ENCODE measurements at regions not wholly inside any gene's neighbourhood (a gene's known extent, or its start where the extent isn't known, plus 50 kb on each side); places are given as distances from the start of the nearest gene placed in this dataset.

DNA sequence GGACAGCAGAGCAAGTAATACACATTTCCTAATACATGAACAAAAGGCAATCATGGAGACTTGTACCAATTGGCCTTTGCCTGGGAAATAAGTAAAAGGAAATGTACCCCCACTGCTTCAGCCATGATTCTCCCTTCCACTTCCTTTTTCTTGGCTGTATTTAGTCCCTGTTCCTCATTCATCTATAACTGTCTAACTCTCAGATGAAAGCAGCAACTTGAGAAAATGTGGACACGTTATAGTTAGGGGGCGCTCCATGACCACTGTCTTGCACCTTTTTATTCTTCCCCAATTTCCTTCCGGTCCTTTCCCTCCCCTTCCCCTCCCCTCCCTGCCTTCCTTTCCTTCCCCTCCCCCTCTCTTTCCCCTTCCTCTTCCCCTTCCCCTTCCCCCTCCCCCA lies 61.3 kb upstream of the BARX2 start:
- peaks cover 31 to 35% of the 10 kb centered on the region in 2 donors for H3K4me1 ChIP-seq (ENCODE audit: control insufficient read depth in 1 of 2, insufficient read depth in 2 of 2, low read length in 2 of 2)
- H3K27me3 ChIP-seq (ENCODE audit: control insufficient read depth in 1 of 2, insufficient read depth in 2 of 2, low read length in 2 of 2) = no peaks in the 10 kb centered on the region
- H3K27ac ChIP-seq (ENCODE audit: low read depth, low read length) = no peak overlapping the region
- no peak overlapping the region for H3K9ac ChIP-seq (ENCODE audit: low read depth in 1 of 2, low read length in 2 of 2)
- no peaks in the 10 kb centered on the region for H3K36me3 ChIP-seq (ENCODE audit: control insufficient read depth in 1 of 2, insufficient read depth in 2 of 2, low read length in 2 of 2)
- H3K9me3 ChIP-seq (ENCODE audit: control insufficient read depth in 1 of 2, low read length in 2 of 2) = no peaks in the 10 kb centered on the region
- no peak overlapping the region for H3K4me3 ChIP-seq (ENCODE audit: low read depth in 1 of 2, low read length in 2 of 2)

DNA sequence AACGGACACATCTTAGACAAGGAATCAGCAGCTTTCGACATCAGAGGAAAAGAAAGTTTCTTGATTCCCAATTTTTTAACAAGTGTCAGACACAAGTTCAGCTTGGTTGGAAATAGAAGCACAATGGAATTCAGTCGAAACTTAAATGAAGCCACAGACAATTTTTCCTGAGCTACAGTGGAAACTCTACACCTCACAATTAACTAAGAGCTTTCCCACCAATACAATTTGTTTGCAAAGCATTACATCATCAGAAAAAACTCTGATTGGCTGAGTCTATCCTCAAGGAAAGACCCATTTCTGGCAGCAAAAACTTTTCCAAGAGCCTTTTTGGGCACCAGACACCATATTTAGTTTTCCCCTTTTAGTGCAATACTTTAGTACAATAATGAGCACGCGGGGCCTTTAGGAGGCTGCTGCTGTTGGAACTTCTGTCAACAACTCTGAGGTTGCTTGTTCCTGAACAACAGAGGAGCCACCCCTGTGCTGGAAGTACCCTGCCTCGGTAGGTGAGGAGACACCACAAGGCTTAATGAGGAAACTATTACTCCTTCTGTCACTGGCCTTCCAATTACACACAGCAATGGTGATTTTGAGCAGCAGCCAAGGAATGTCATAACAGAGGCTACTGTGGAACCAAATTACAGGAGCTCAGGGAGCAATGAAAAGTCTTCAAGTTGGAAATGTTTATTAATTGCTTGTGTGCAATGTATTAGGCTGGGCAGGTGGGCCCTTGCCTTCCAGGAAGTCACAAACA lies 61.9 kb upstream of the BARX2 start:
- Histone ChIP-seq H3K9me3 (ENCODE audit: control insufficient read depth in 1 of 2, low read length in 2 of 2) (no peaks in the 10 kb centered on the region), H3K9ac (ENCODE audit: low read depth in 1 of 2, low read length in 2 of 2) (no peak overlapping the region), H3K27ac (ENCODE audit: low read depth, low read length) (no peak overlapping the region), H3K36me3 (ENCODE audit: control insufficient read depth in 1 of 2, insufficient read depth in 2 of 2, low read length in 2 of 2) (no peaks in the 10 kb centered on the region), H3K4me1 (ENCODE audit: control insufficient read depth in 1 of 2, insufficient read depth in 2 of 2, low read length in 2 of 2) (peaks cover 29 to 33% of the 10 kb centered on the region in 2 donors), H3K27me3 (ENCODE audit: control insufficient read depth in 1 of 2, insufficient read depth in 2 of 2, low read length in 2 of 2) (no peaks in the 10 kb centered on the region), H3K4me3 (ENCODE audit: low read depth in 1 of 2, low read length in 2 of 2) (no peak overlapping the region)

DNA sequence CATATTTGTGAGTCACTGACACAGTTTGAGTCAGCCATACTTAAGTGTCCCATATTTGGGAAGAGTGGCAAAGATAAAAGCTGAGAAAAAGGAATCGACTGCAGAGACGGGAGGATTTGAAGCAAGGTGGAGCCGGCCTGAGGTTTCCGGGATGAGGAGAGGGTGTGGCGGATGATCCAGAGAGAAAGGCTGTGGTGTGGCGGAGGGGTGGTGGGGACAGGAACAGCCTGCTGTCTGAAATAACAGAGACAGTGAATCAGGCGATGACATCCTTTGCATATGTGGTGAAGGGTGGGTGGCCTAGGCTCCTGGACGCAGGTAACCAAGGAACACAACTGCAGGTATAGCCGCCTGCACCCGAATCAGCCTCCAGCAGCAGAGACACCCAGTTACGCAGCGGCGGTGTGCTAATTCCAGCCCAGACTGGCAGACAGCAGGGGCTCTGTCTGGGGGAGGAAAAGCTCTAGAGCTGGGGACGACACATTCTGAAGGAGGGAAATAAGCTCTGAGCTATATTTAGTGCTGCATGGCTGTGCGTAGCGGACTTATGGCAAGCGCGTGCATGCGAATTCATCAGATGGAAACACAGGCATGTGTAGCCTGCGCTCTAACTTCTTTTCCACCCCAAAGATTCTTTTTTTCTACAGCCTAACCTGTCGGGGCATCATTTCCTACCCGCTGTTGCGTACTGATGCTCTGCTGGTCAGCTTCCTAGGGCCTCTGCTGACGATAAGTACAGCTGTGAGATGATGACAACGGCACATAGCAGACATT lies 62.7 kb upstream of the BARX2 start:
- H3K27me3 ChIP-seq (ENCODE audit: control insufficient read depth in 1 of 2, insufficient read depth in 2 of 2, low read length in 2 of 2) = no peaks in the 10 kb centered on the region
- no peaks in the 10 kb centered on the region for H3K36me3 ChIP-seq (ENCODE audit: control insufficient read depth in 1 of 2, insufficient read depth in 2 of 2, low read length in 2 of 2)
- H3K9me3 ChIP-seq (ENCODE audit: control insufficient read depth in 1 of 2, low read length in 2 of 2) = no peaks in the 10 kb centered on the region
- H3K9ac ChIP-seq (ENCODE audit: low read depth in 1 of 2, low read length in 2 of 2) = no peak overlapping the region
- no peak overlapping the region for H3K27ac ChIP-seq (ENCODE audit: low read depth, low read length)
- H3K4me3 ChIP-seq (ENCODE audit: low read depth in 1 of 2, low read length in 2 of 2) = no peak overlapping the region
- H3K4me1 ChIP-seq (ENCODE audit: control insufficient read depth in 1 of 2, insufficient read depth in 2 of 2, low read length in 2 of 2) = peaks cover 21 to 25% of the 10 kb centered on the region in 2 donors

DNA sequence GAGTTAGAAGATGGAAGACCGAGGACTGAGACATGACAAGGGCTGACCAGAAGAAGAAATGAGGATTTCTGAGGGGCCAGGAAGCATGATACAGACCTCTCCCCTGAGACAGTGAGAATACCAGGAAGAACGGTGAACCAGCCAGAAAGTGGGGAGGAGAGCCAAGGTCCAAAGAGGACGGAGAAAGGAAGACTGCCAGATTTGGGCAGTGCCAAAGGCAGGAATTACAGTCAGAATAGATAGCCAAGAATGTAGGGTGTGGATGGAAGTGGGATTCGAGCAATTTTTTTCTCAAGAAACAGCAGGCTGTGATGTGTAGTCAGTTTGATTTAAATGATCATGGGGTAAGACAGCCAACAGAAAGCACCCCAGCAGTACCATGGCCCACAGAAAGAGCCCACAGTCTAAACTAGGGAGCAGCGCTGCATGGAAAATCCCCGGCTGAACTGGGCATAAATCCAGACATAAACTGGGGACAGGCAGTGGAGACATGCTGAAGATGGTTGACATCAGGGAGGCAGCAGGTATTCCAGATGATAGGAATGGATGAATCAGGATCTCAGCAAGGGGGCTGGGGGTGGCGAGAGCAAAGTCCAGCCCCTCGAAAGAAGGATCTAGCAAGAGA lies 67.3 kb upstream of the BARX2 start:
- no peak overlapping the region for H3K4me3 ChIP-seq (ENCODE audit: low read depth in 1 of 2, low read length in 2 of 2)
- H3K9ac ChIP-seq (ENCODE audit: low read depth in 1 of 2, low read length in 2 of 2) = no peak overlapping the region
- H3K9me3 ChIP-seq (ENCODE audit: control insufficient read depth in 1 of 2, low read length in 2 of 2) = no peaks in the 10 kb centered on the region
- no peaks in the 10 kb centered on the region for H3K27me3 ChIP-seq (ENCODE audit: control insufficient read depth in 1 of 2, insufficient read depth in 2 of 2, low read length in 2 of 2)
- no peaks in the 10 kb centered on the region for H3K36me3 ChIP-seq (ENCODE audit: control insufficient read depth in 1 of 2, insufficient read depth in 2 of 2, low read length in 2 of 2)
- H3K27ac ChIP-seq (ENCODE audit: low read depth, low read length) = no peak overlapping the region
- no peaks in the 10 kb centered on the region for H3K4me1 ChIP-seq (ENCODE audit: control insufficient read depth in 1 of 2, insufficient read depth in 2 of 2, low read length in 2 of 2)

DNA sequence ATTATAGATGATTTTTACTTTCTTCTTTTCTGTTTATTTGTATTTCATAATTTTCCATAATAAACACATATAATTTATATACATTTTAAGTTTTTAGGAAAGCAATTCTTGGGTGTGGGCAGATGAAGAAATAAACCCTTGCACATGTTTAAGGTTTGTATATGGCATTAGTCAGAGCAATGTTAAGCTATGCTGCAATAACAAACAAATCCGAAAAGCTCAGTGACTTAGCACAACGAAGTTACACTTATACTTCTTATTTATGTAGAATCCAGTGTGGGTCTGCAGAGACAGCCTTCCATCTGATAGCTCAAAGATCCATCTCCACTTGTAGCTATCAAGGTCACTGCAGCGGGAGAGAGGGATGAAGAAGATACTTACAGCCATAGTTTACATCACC lies 68.5 kb upstream of the BARX2 start:
- Histone ChIP-seq H3K27me3 (ENCODE audit: control insufficient read depth in 1 of 2, insufficient read depth in 2 of 2, low read length in 2 of 2) (no peaks in the 10 kb centered on the region), H3K9ac (ENCODE audit: low read depth in 1 of 2, low read length in 2 of 2) (no peak overlapping the region), H3K36me3 (ENCODE audit: control insufficient read depth in 1 of 2, insufficient read depth in 2 of 2, low read length in 2 of 2) (no peaks in the 10 kb centered on the region), H3K9me3 (ENCODE audit: control insufficient read depth in 1 of 2, low read length in 2 of 2) (no peaks in the 10 kb centered on the region), H3K4me1 (ENCODE audit: control insufficient read depth in 1 of 2, insufficient read depth in 2 of 2, low read length in 2 of 2) (no peaks in the 10 kb centered on the region), H3K4me3 (ENCODE audit: low read depth in 1 of 2, low read length in 2 of 2) (no peak overlapping the region), H3K27ac (ENCODE audit: low read depth, low read length) (no peak overlapping the region)

DNA sequence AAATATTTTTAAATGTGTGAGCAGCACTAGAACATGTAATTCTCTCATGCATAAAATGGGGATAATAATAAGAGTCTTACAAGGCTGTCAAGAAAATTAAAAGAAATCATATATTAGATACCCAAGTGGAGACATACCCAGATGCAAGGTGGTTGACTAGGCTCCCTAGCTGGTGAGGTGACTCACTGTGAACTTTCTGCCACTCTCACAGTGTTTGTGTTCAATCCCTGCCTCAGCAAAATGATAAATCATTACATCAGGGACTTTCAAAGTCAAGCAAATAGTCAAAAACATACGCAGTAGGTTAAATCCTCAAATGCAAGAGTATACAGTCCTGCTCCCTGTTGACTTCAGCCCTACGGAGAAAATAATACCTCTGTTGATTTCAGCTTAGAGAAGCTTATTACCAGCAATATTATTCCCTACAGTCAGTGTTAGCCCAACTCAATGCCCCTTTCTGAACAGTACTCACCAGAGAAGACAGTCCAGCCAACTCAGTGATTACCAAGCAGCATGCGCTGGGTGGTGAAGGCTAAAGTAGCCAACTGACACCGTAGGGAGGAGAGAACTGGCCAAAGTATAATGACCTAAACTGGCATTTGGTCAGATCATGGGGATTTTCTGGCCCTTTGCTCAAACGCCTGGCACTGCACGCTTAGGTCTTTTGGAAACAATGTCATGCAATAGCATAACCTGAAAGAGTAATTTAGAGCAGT lies 73.1 kb upstream of the BARX2 start:
- Histone ChIP-seq H3K9ac (ENCODE audit: low read depth in 1 of 2, low read length in 2 of 2) (no peak overlapping the region), H3K4me3 (ENCODE audit: low read depth in 1 of 2, low read length in 2 of 2) (no peak overlapping the region), H3K27me3 (ENCODE audit: control insufficient read depth in 1 of 2, insufficient read depth in 2 of 2, low read length in 2 of 2) (no peaks in the 10 kb centered on the region), H3K36me3 (ENCODE audit: control insufficient read depth in 1 of 2, insufficient read depth in 2 of 2, low read length in 2 of 2) (no peaks in the 10 kb centered on the region), H3K27ac (ENCODE audit: low read depth, low read length) (no peak overlapping the region), H3K9me3 (ENCODE audit: control insufficient read depth in 1 of 2, low read length in 2 of 2) (no peaks in the 10 kb centered on the region), H3K4me1 (ENCODE audit: control insufficient read depth in 1 of 2, insufficient read depth in 2 of 2, low read length in 2 of 2) (no peaks in the 10 kb centered on the region)

DNA sequence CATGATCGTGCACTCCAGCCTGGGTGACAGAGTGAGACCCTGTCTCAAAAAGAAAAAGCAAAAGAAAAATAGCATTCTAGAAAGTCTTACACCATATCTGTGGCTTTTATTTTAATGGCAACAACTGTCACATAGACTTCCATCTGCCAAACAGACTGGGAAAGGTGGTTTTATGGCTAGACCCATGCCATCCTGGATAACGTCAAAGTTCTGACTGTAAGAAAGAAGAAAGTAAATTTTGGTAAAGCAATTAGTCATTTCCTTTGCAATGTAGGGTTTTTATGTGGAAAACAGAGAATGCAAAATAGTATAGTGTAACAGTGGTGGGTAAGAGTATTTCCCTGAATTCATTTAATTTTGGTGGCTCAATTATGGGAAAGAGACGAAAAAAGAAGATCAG lies 75.5 kb upstream of the BARX2 start:
- H3K27me3 ChIP-seq (ENCODE audit: control insufficient read depth in 1 of 2, insufficient read depth in 2 of 2, low read length in 2 of 2) = no peaks in the 10 kb centered on the region
- no peak overlapping the region for H3K4me3 ChIP-seq (ENCODE audit: low read depth in 1 of 2, low read length in 2 of 2)
- H3K36me3 ChIP-seq (ENCODE audit: control insufficient read depth in 1 of 2, insufficient read depth in 2 of 2, low read length in 2 of 2) = no peaks in the 10 kb centered on the region
- H3K9ac ChIP-seq (ENCODE audit: low read depth in 1 of 2, low read length in 2 of 2) = no peak overlapping the region
- no peaks in the 10 kb centered on the region for H3K4me1 ChIP-seq (ENCODE audit: control insufficient read depth in 1 of 2, insufficient read depth in 2 of 2, low read length in 2 of 2)
- no peaks in the 10 kb centered on the region for H3K9me3 ChIP-seq (ENCODE audit: control insufficient read depth in 1 of 2, low read length in 2 of 2)
- H3K27ac ChIP-seq (ENCODE audit: low read depth, low read length) = no peak overlapping the region

DNA sequence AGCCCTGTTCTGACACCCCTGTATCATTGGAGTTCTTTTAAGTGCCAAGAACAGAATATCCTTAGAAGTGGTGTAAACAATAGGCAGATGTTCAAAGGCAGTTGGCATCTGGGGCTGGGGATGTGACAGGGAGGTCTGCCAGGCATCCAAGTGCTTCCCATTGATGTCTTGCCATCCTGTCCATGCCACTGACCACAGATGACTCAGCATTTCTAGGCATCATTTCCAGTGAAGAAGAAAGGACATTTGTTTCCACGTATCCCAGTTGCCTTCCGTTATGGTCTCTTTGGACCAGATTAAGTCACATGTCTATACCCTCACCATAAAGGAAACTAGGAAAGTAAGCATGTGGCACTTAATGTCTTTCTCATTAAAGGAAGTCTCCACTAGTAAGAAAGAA lies 76.7 kb upstream of the BARX2 start:
- Histone ChIP-seq H3K4me3 (ENCODE audit: low read depth in 1 of 2, low read length in 2 of 2) (no peak overlapping the region), H3K27ac (ENCODE audit: low read depth, low read length) (no peak overlapping the region), H3K9ac (ENCODE audit: low read depth in 1 of 2, low read length in 2 of 2) (no peak overlapping the region), H3K9me3 (ENCODE audit: control insufficient read depth in 1 of 2, low read length in 2 of 2) (no peaks in the 10 kb centered on the region), H3K4me1 (ENCODE audit: control insufficient read depth in 1 of 2, insufficient read depth in 2 of 2, low read length in 2 of 2) (no peaks in the 10 kb centered on the region), H3K36me3 (ENCODE audit: control insufficient read depth in 1 of 2, insufficient read depth in 2 of 2, low read length in 2 of 2) (no peaks in the 10 kb centered on the region), H3K27me3 (ENCODE audit: control insufficient read depth in 1 of 2, insufficient read depth in 2 of 2, low read length in 2 of 2) (no peaks in the 10 kb centered on the region)

DNA sequence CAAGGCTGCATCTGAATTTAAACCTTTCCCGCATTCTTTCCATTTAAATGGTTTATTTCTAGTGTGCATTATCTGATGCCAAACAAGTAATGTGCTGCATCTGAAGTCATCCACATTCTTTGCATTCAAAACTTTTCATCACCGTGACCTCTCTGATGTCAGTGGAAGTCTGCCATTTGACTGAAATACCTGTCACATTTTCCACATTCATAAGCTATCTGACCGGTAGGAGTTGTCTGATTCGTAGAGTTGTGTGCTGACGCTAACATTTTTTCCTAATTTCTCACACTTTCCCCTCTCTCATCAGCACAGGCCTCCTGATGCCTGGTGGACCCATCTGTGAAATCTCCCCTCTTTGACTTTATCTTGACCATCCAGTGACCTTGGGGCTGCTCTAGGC lies 79.9 kb upstream of the BARX2 start:
- Histone ChIP-seq H3K9ac (ENCODE audit: low read depth in 1 of 2, low read length in 2 of 2) (no peak overlapping the region), H3K9me3 (ENCODE audit: control insufficient read depth in 1 of 2, low read length in 2 of 2) (no peaks in the 10 kb centered on the region), H3K4me3 (ENCODE audit: low read depth in 1 of 2, low read length in 2 of 2) (no peak overlapping the region), H3K27ac (ENCODE audit: low read depth, low read length) (no peak overlapping the region), H3K27me3 (ENCODE audit: control insufficient read depth in 1 of 2, insufficient read depth in 2 of 2, low read length in 2 of 2) (no peaks in the 10 kb centered on the region), H3K4me1 (ENCODE audit: control insufficient read depth in 1 of 2, insufficient read depth in 2 of 2, low read length in 2 of 2) (no peaks in the 10 kb centered on the region), H3K36me3 (ENCODE audit: control insufficient read depth in 1 of 2, insufficient read depth in 2 of 2, low read length in 2 of 2) (no peaks in the 10 kb centered on the region)

DNA sequence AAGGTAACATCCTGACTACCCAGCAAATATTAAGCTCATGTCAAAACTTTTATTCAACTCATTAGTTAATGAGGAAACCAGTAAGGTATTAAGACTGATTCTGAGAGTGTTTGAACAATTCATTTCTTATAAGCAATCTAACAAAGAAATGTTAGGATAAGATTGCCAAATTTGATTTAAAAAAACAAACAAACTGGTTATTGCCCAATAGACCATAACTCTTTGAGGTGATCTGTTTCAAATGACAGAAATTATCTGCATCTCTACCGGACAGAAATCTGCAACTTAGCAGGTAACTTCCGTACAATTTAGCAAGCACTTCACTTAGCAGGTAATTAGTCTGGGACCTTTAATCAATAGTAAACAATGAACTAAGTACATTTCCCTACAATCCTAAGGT lies 82.9 kb upstream of the BARX2 start:
- Histone ChIP-seq H3K9ac (ENCODE audit: low read depth in 1 of 2, low read length in 2 of 2) (no peak overlapping the region), H3K4me1 (ENCODE audit: control insufficient read depth in 1 of 2, insufficient read depth in 2 of 2, low read length in 2 of 2) (no peaks in the 10 kb centered on the region), H3K27ac (ENCODE audit: low read depth, low read length) (no peak overlapping the region), H3K9me3 (ENCODE audit: control insufficient read depth in 1 of 2, low read length in 2 of 2) (no peaks in the 10 kb centered on the region), H3K36me3 (ENCODE audit: control insufficient read depth in 1 of 2, insufficient read depth in 2 of 2, low read length in 2 of 2) (no peaks in the 10 kb centered on the region), H3K4me3 (ENCODE audit: low read depth in 1 of 2, low read length in 2 of 2) (no peak overlapping the region), H3K27me3 (ENCODE audit: control insufficient read depth in 1 of 2, insufficient read depth in 2 of 2, low read length in 2 of 2) (no peaks in the 10 kb centered on the region)
